NCI-H2171 treated with DMSO at 0.1 percent for 48 hours (cell line): ENCODE measurements at regions not wholly inside any gene's neighbourhood (a gene's known extent, or its start where the extent isn't known, plus 50 kb on each side); places are given as distances from the start of the nearest gene placed in this dataset.

Source experiments
- DNase-seq: peaks from one replicate; lab custom pipeline; 2025; lab: John Stamatoyannopoulos, UW

DNA sequence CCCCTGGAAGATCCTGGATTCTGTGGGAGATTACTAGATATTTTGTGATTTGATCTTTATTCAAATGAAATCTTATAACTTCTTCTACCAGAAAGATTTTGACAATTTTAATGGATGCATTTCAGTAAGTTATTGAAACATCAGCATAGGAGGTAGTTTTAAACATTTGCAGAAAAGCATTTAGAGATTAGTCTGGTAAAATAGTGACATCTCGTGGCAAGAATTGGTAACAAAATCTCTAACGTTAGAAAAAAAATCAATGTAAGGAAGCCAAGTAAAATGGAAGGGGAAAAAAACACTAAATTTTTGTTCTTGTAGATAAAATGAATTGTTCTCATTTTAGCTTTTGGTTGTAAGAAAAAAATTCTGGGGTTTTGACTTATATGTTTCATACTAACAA lies 73.3 kb downstream of the TASL start:
- DNase-seq: peak; percentile 12

DNA sequence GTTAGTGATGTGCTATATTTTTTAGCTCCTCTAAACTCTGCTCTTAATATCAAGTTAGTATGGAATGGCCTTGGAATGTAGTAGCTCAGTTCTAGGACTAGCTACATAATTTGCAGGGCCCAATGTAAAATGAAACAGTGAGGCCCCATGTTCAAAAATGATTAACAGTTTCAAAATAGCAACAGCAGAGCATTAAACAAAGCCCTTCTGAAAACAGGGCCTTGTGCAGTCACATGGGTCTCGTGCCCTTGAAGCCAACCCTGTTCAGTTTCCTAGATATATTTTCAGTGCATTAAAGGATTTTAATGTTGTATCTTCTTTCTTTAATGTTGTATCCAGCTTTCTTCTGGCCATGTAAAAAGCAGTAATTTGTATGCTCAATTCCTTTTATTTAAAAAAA lies 82.1 kb downstream of the TASL start:
- no peak for DNase-seq

DNA sequence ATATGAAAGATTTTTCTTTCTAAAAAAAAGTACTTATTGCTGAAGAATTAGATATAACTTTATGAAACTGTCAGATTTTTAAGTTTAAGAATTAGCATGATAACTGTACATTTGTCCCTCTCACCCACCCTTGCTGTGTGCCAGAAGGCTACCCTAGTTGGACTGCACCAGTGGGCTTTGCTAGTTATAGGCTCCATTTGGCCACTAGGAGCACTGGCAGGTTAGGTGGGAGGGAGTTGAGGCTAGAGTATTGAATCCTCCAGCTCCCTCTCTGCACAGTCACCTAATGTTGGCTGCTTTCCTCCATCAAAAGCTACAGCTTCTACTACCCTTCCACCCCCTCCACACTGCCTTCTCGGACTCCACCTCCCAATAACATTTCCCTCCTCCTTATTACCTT lies 84.2 kb downstream of the TASL start:
- no peak for DNase-seq

DNA sequence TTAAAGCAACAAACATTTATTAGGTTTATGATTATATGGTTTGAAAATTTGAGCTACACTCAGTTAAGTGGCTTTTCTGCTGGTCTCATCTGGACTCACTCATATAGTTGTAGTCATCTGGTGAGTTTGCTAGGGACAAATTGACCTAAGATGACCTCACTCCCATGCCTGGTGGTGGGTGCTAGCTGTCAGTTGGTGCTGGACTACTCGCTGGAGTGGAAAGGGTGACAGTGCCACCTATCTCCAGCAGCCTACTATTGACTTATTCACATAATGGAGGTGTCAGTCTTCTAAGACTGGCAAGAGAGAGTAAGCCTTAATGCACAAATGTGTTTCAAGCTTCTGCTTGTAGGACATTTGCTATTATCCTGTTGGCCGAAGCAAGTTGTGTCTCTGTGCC lies 88.2 kb downstream of the TASL start:
- no peak for DNase-seq

DNA sequence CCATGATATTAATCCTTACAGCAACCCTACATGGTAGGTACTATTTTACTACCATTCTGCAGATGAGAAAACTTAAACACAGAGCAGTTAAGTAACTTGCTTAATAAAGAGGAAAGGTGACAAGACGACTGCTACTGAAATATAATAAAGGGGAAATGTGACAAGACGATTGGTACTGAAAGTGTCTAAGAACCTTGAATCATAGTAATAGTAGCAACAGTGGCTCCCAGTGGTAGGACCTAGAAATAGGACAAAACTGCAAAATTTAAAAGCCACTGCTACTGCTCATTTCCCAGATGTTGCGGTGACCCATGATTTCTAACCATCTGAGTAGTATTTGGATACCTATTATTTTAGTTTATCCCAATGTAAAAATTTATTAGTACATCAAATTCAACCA lies 89.5 kb downstream of the TASL start:
- no peak for DNase-seq

DNA sequence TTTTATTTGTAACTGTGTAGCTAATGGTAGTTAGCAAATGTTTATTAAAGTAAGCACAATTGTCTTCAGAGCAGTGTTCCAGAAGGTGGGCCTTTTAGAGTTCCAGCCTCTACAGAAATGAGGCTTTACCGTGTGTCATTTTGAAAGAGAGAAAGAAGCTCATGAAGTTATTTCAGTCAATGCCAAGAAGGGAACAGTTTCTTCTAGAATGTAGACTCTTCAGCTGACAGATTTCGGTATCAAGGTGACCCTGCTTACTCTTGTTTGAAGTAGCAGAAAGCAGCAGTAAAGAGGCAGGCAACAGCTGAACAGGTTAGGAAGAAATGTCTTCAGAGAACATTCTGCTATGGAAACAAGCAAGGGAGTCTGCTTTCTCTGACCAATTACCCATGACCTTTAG lies 93.6 kb downstream of the TASL start:
- DNase-seq: no peak

DNA sequence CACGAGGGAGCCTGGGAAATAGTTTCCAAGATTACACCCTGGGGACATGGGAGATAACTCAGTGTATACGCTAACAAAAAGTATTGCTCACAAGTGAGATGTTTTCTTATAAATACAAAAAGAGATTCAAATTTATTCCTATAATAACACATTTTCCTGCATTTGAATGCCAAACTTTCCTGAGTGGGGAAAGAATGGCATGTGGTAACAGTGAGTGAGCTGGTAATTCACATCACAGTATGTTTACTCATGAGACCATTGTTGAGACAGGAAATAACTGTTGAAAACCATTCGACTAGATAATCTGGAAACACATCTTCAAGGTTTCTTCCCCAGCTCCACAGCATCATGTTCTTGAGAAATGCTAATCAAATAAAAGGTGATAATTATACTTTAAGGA lies 109.1 kb downstream of the TASL start:
- no peak for DNase-seq
